Activated T-helper 9 cell treated with anti-CD3 and anti-CD28 coated beads, Interleukin-2, amount 50 U/mL, for 16 hours (primary cell): ENCODE measurements at regions not wholly inside any gene's neighbourhood (a gene's known extent, or its start where the extent isn't known, plus 50 kb on each side); places are given as distances from the start of the nearest gene placed in this dataset.

Experiments used
- DNase-seq: peaks from one replicate; pipeline ENCODE4 v3.0.0-alpha.2; 2020; ENCODE audit warnings: low read depth

GRCh38 chr5:133769842-133770241 is 157.5 kb upstream of the FSTL4 start:
- no peak for DNase-seq

GRCh38 chr5:133763744-133764143 is 151.4 kb upstream of the FSTL4 start:
- DNase-seq: no peak

- DNase-seq: no peak
Measured at GRCh38 chr5:133761632-133762031, 149.3 kb upstream of the FSTL4 start.

- DNase-seq: no peak
Measured at GRCh38 chr5:133760532-133760931, 148.2 kb upstream of the FSTL4 start.

GRCh38 chr5:133758641-133759040 is 146.3 kb upstream of the FSTL4 start:
- DNase-seq: no peak

GRCh38 chr5:133757396-133757945 is 145.1 kb upstream of the FSTL4 start:
- DNase-seq: no peak

- no peak for DNase-seq
Measured at GRCh38 chr5:133756756-133757155, 144.4 kb upstream of the FSTL4 start.

GRCh38 chr5:133756036-133756435 is 143.7 kb upstream of the FSTL4 start:
- DNase-seq: no peak

GRCh38 chr5:133754575-133755169 is 142.3 kb upstream of the FSTL4 start:
- DNase-seq: no peak

- DNase-seq: no peak
Measured at GRCh38 chr5:133753856-133754255, 141.5 kb upstream of the FSTL4 start.

GRCh38 chr5:133751846-133752245 is 139.5 kb upstream of the FSTL4 start:
- DNase-seq: no peak

- DNase-seq: no peak
Measured at GRCh38 chr5:133751421-133751820, 139.1 kb upstream of the FSTL4 start.

- DNase-seq: no peak
Measured at GRCh38 chr5:133750856-133751255, 138.5 kb upstream of the FSTL4 start.

- no peak for DNase-seq
Measured at GRCh38 chr5:133750356-133750755, 138.0 kb upstream of the FSTL4 start.

- no peak for DNase-seq
Measured at GRCh38 chr5:133749331-133749985, 137.1 kb upstream of the FSTL4 start.

- no peak for DNase-seq
Measured at GRCh38 chr5:133746834-133747233, 134.5 kb upstream of the FSTL4 start.

GRCh38 chr5:133744960-133745308 is 132.6 kb upstream of the FSTL4 start:
- no peak for DNase-seq

- no peak for DNase-seq
Measured at GRCh38 chr5:133744051-133744959, 132.0 kb upstream of the FSTL4 start.

- DNase-seq: no peak
Measured at GRCh38 chr5:133742431-133742988, 130.2 kb upstream of the FSTL4 start.

GRCh38 chr5:133741818-133742355 is 129.5 kb upstream of the FSTL4 start:
- DNase-seq: no peak

GRCh38 chr5:133741396-133741795 is 129.1 kb upstream of the FSTL4 start:
- DNase-seq: no peak

GRCh38 chr5:133739181-133739780 is 126.9 kb upstream of the FSTL4 start:
- no peak for DNase-seq
